ENCODE measurements at regions not wholly inside any gene's neighbourhood (a gene's known extent, or its start where the extent isn't known, plus 50 kb on each side); places are given as distances from the start of the nearest gene placed in this dataset.

- H3K9me2 ChIP-seq (ENCODE audit: insufficient read depth), result no peaks in the 10 kb centered on the region
- no peak overlapping the region for H3K9ac ChIP-seq
- H3K4me2 ChIP-seq (ENCODE audit: unreplicated experiment), result no peak overlapping the region
- no peaks in the 10 kb centered on the region for H3K27me3 ChIP-seq (replicated peaks; ENCODE audit: insufficient read depth)
- H3F3A ChIP-seq (ENCODE audit: insufficient read depth), result no peaks in the 10 kb centered on the region
- H3K4me3 ChIP-seq, result no peak overlapping the region
- no peak overlapping the region for H2AFZ ChIP-seq
- no peaks in the 10 kb centered on the region for H3K9me3 ChIP-seq (ENCODE audit: low read depth)
- H3K36me3 ChIP-seq (ENCODE audit: low read depth), result no peaks in the 10 kb centered on the region
- no peaks in the 10 kb centered on the region for H3K4me1 ChIP-seq (ENCODE audit: insufficient read depth)
- no peak for DNase-seq
- WGBS, 2 experiments (ENCODE audit: low coverage in 1 of 2, low lambda C conversion rate in 2 of 2, missing lambda C conversion rate in 2 of 2), result 70 to 75% methylated on average over 2 of the region's 2 CpGs
- no peaks in the 10 kb centered on the region for H3K79me2 ChIP-seq (ENCODE audit: insufficient read depth)
- H3K27ac ChIP-seq, result no peak overlapping the region
- TF ChIP-seq EZH2phosphoT487 (IDR thresholded peaks at IDR 0.05; ENCODE audit: insufficient read depth, low read depth), result no peak
- no peak for TF ChIP-seq EZH2 (IDR thresholded peaks at IDR 0.05; ENCODE audit: insufficient read depth, poor library complexity, severe bottlenecking)
- in situ Hi-C loops (cut with MboI), result no loop called here
- no peaks in the 10 kb centered on the region for H4K20me1 ChIP-seq (ENCODE audit: insufficient read depth)
Observed at GRCh38 chr2:220120041-220120440, 492.6 kb downstream of the SLC4A3 start.

- H2AFZ ChIP-seq, result no peak overlapping the region
- no peak overlapping the region for H3K4me2 ChIP-seq (ENCODE audit: unreplicated experiment)
- DNase-seq, result no peak
- H3K4me1 ChIP-seq (ENCODE audit: insufficient read depth), result no peaks in the 10 kb centered on the region
- H3K4me3 ChIP-seq, result no peak overlapping the region
- H3K27ac ChIP-seq, result no peak overlapping the region
- 56 to 58% methylated on average over 2 of the region's 2 CpGs for WGBS, 2 experiments (ENCODE audit: low coverage in 1 of 2, low lambda C conversion rate in 2 of 2, missing lambda C conversion rate in 2 of 2)
- no peaks in the 10 kb centered on the region for H3F3A ChIP-seq (ENCODE audit: insufficient read depth)
- no peaks in the 10 kb centered on the region for H3K9me2 ChIP-seq (ENCODE audit: insufficient read depth)
- no peaks in the 10 kb centered on the region for H3K79me2 ChIP-seq (ENCODE audit: insufficient read depth)
- H3K27me3 ChIP-seq (replicated peaks; ENCODE audit: insufficient read depth), result no peaks in the 10 kb centered on the region
- TF ChIP-seq EZH2 (IDR thresholded peaks at IDR 0.05; ENCODE audit: insufficient read depth, poor library complexity, severe bottlenecking) (no peak), EZH2phosphoT487 (IDR thresholded peaks at IDR 0.05; ENCODE audit: insufficient read depth, low read depth) (no peak)
- H3K9me3 ChIP-seq (ENCODE audit: low read depth), result no peaks in the 10 kb centered on the region
- H3K9ac ChIP-seq, result no peak overlapping the region
- no peaks in the 10 kb centered on the region for H4K20me1 ChIP-seq (ENCODE audit: insufficient read depth)
- H3K36me3 ChIP-seq (ENCODE audit: low read depth), result no peaks in the 10 kb centered on the region
- in situ Hi-C loops (cut with MboI), result no loop called here
Observed at GRCh38 chr2:220123751-220124150, 496.3 kb downstream of the SLC4A3 start.

DNA sequence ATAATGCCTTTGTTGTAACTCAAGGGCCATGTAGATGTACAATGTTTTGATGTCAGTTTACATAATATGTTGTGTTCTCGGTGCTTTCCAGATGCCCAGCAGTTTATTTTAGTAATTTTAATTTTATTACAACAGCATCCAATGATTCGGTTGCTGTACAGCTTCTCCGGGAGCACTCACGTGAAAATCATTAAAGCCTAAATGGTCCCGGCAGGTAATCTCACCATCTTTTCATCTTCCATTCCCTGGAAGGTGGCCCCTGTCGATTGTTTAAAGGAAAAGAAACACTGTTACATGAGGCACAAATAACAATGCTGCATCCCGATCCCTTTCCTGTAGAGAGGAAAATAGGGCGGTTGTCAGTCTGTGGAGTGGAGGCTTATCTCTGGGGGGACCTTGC lies 498.1 kb downstream of the SLC4A3 start:
- H3K9me2 ChIP-seq (ENCODE audit: insufficient read depth), result no peaks in the 10 kb centered on the region
- no peaks in the 10 kb centered on the region for H3K9me3 ChIP-seq (ENCODE audit: low read depth)
- H3K9ac ChIP-seq, result no peak overlapping the region
- no peaks in the 10 kb centered on the region for H3F3A ChIP-seq (ENCODE audit: insufficient read depth)
- no peak overlapping the region for H3K27ac ChIP-seq
- no peak for DNase-seq
- no peaks in the 10 kb centered on the region for H3K27me3 ChIP-seq (replicated peaks; ENCODE audit: insufficient read depth)
- in situ Hi-C loops (cut with MboI), result no loop called here
- no peak overlapping the region for H2AFZ ChIP-seq
- H4K20me1 ChIP-seq (ENCODE audit: insufficient read depth), result no peaks in the 10 kb centered on the region
- TF ChIP-seq EZH2phosphoT487 (IDR thresholded peaks at IDR 0.05; ENCODE audit: insufficient read depth, low read depth) (no peak), EZH2 (IDR thresholded peaks at IDR 0.05; ENCODE audit: insufficient read depth, poor library complexity, severe bottlenecking) (no peak)
- H3K36me3 ChIP-seq (ENCODE audit: low read depth), result no peaks in the 10 kb centered on the region
- 71 to 75% methylated on average over 8 of the region's 8 CpGs for WGBS, 2 experiments (ENCODE audit: low coverage in 1 of 2, low lambda C conversion rate in 2 of 2, missing lambda C conversion rate in 2 of 2)
- H3K4me3 ChIP-seq, result no peak overlapping the region
- no peak overlapping the region for H3K4me2 ChIP-seq (ENCODE audit: unreplicated experiment)
- H3K79me2 ChIP-seq (ENCODE audit: insufficient read depth), result no peaks in the 10 kb centered on the region
- H3K4me1 ChIP-seq (ENCODE audit: insufficient read depth), result no peaks in the 10 kb centered on the region

GRCh38 chr2:220127311-220127710 lies 499.9 kb downstream of the SLC4A3 start:
- no peaks in the 10 kb centered on the region for H3K36me3 ChIP-seq (ENCODE audit: low read depth)
- H3K27ac ChIP-seq, result no peak overlapping the region
- H3K9me2 ChIP-seq (ENCODE audit: insufficient read depth), result no peaks in the 10 kb centered on the region
- no peak overlapping the region for H2AFZ ChIP-seq
- DNase-seq, result no peak
- H3F3A ChIP-seq (ENCODE audit: insufficient read depth), result no peaks in the 10 kb centered on the region
- no peak overlapping the region for H3K9ac ChIP-seq
- no peaks in the 10 kb centered on the region for H3K4me1 ChIP-seq (ENCODE audit: insufficient read depth)
- WGBS, 2 experiments (ENCODE audit: low coverage in 1 of 2, low lambda C conversion rate in 2 of 2, missing lambda C conversion rate in 2 of 2), result 79 to 83% methylated on average over 3 of the region's 3 CpGs
- no peak overlapping the region for H3K4me3 ChIP-seq
- H3K4me2 ChIP-seq (ENCODE audit: unreplicated experiment), result no peak overlapping the region
- no peak for TF ChIP-seq EZH2 (IDR thresholded peaks at IDR 0.05; ENCODE audit: insufficient read depth, poor library complexity, severe bottlenecking)
- H3K9me3 ChIP-seq (ENCODE audit: low read depth), result no peaks in the 10 kb centered on the region
- in situ Hi-C loops (cut with MboI), result no loop called here
- H3K79me2 ChIP-seq (ENCODE audit: insufficient read depth), result no peaks in the 10 kb centered on the region
- H4K20me1 ChIP-seq (ENCODE audit: insufficient read depth), result no peaks in the 10 kb centered on the region
- no peaks in the 10 kb centered on the region for H3K27me3 ChIP-seq (replicated peaks; ENCODE audit: insufficient read depth)

- no peak overlapping the region for H3K4me3 ChIP-seq
- H2AFZ ChIP-seq, result no peak overlapping the region
- H3F3A ChIP-seq (ENCODE audit: insufficient read depth), result no peaks in the 10 kb centered on the region
- H3K27ac ChIP-seq, result no peak overlapping the region
- in situ Hi-C loops (cut with MboI), result no loop called here
- no peak for DNase-seq
- no peak overlapping the region for H3K4me2 ChIP-seq (ENCODE audit: unreplicated experiment)
- H3K27me3 ChIP-seq (replicated peaks; ENCODE audit: insufficient read depth), result no peaks in the 10 kb centered on the region
- no peaks in the 10 kb centered on the region for H3K9me3 ChIP-seq (ENCODE audit: low read depth)
- no peaks in the 10 kb centered on the region for H3K36me3 ChIP-seq (ENCODE audit: low read depth)
- no peaks in the 10 kb centered on the region for H3K4me1 ChIP-seq (ENCODE audit: insufficient read depth)
- no peaks in the 10 kb centered on the region for H3K9me2 ChIP-seq (ENCODE audit: insufficient read depth)
- no peaks in the 10 kb centered on the region for H4K20me1 ChIP-seq (ENCODE audit: insufficient read depth)
- WGBS, 2 experiments (ENCODE audit: low coverage in 1 of 2, low lambda C conversion rate in 2 of 2, missing lambda C conversion rate in 2 of 2), result 83 to 84% methylated on average over 5 of the region's 5 CpGs
- H3K79me2 ChIP-seq (ENCODE audit: insufficient read depth), result no peaks in the 10 kb centered on the region
- TF ChIP-seq EZH2 (IDR thresholded peaks at IDR 0.05; ENCODE audit: insufficient read depth, poor library complexity, severe bottlenecking), result no peak
- TF ChIP-seq EZH2phosphoT487 (IDR thresholded peaks at IDR 0.05; ENCODE audit: insufficient read depth, low read depth), result no peak
- no peak overlapping the region for H3K9ac ChIP-seq
Observed at GRCh38 chr2:220127876-220128275, 500.4 kb downstream of the SLC4A3 start.
